WTC11 (cell line): ENCODE measurements at regions not wholly inside any gene's neighbourhood (a gene's known extent, or its start where the extent isn't known, plus 50 kb on each side); places are given as distances from the start of the nearest gene placed in this dataset.

Source experiments
- ATAC-seq: fragments of 200-7000 bp; cut with Tn5 transposase; 2 replicates; pipeline ENCODE4 v1.10.0; 2021; ENCODE audit warnings: mild to moderate bottlenecking, moderate library complexity
- CTCF ChIA-PET: fragments of 300-600 bp; sonication (Branson Sonifier 250); formaldehyde crosslinking; loops from one replicate; lab custom pipeline; 2021; ENCODE audit warnings: antibody characterized with exemption; lab: Charles Lee
- POLR2A ChIA-PET: fragments of 350-600 bp; sonication (Branson Sonifier 250); formaldehyde crosslinking; loops from one replicate; lab custom pipeline; 2021; ENCODE audit warnings: antibody characterized with exemption; lab: Charles Lee
- DNase-seq: peaks from one replicate; pipeline ENCODE4 v3.0.0; 2021; ENCODE audit warnings: low spot score
- H3K27ac Mint-ChIP-seq: 2 replicates; pipeline ENCODE4 v1.8.0; 2021; ENCODE audit warnings: mixed read lengths
- H3K27me3 Mint-ChIP-seq: 2 replicates; pipeline ENCODE4 v1.8.0; 2021; ENCODE audit warnings: low read depth, mild to moderate bottlenecking, moderate library complexity, mixed read lengths
- H3K36me3 Mint-ChIP-seq: 2 replicates; pipeline ENCODE4 v1.8.0; 2021; ENCODE audit warnings: mixed read lengths
- H3K4me1 Mint-ChIP-seq: 2 replicates; pipeline ENCODE4 v1.8.0; 2022; ENCODE audit warnings: mixed read lengths
- H3K4me3 Mint-ChIP-seq: 2 replicates; pipeline ENCODE4 v1.8.0; 2021; ENCODE audit warnings: mild to moderate bottlenecking, moderate library complexity, mixed read lengths
- H3K9me3 Mint-ChIP-seq: 2 replicates; pipeline ENCODE4 v1.8.0; 2021; ENCODE audit warnings: mixed read lengths
- FOXJ3 ChIP-seq: sonication (generic); formaldehyde crosslinking; IDR thresholded peaks from 2 replicates; pipeline ENCODE4 v1.9.0; 2021; ENCODE audit warnings: missing genetic modification reagents, mild to moderate bottlenecking, borderline replicate concordance
- MXD4 ChIP-seq: fragments of 250-450 bp; sonication (Bioruptor Pico); IDR thresholded peaks from 2 replicates; pipeline ENCODE4 v1.8.0; 2021; ENCODE audit warnings: mild to moderate bottlenecking, moderate library complexity, borderline replicate concordance
- NR3C1 ChIP-seq: sonication (generic); formaldehyde crosslinking; conservative IDR thresholded peaks from 2 replicates; pipeline ENCODE4 v1.8.1; 2023; ENCODE audit warnings: low read depth, mild to moderate bottlenecking, missing genetic modification reagents
- PRRX2 ChIP-seq: fragments of 250-450 bp; sonication (Bioruptor Pico); IDR thresholded peaks from 2 replicates; pipeline ENCODE4 v1.8.0; 2021; ENCODE audit warnings: mild to moderate bottlenecking
- ZBTB21 ChIP-seq: sonication (generic); formaldehyde crosslinking; IDR thresholded peaks from 2 replicates; pipeline ENCODE4 v1.8.1; 2023; ENCODE audit warnings: mild to moderate bottlenecking, missing genetic modification reagents, borderline replicate concordance
- TF ChIP-seq, protein P1 (sequence below): sonication (generic); formaldehyde crosslinking; conservative IDR thresholded peaks from 2 replicates; pipeline ENCODE4 v1.8.1; 2023; ENCODE audit warnings: mild to moderate bottlenecking, low read depth, missing genetic modification reagents, moderate library complexity
- TF ChIP-seq, protein P2 (sequence below): sonication (generic); formaldehyde crosslinking; IDR thresholded peaks from 2 replicates; pipeline ENCODE4 v1.8.0; 2022; ENCODE audit warnings: missing genetic modification reagents
- TF ChIP-seq, protein P3 (sequence below): sonication (generic); formaldehyde crosslinking; IDR thresholded peaks from 2 replicates; pipeline ENCODE4 v1.8.1; 2022; ENCODE audit warnings: low read depth, missing genetic modification reagents, borderline replicate concordance
- TF ChIP-seq, protein P4 (sequence below): fragments of 250-450 bp; sonication (Bioruptor Pico); IDR thresholded peaks from 2 replicates; pipeline ENCODE4 v1.9.0; 2021; ENCODE audit warnings: mild to moderate bottlenecking
- TF ChIP-seq, protein P5 (sequence below): fragments of 200-600 bp; IDR thresholded peaks from 2 replicates; pipeline ENCODE4 v1.8.0; 2022; ENCODE audit warnings: antibody characterized with exemption

DNA sequence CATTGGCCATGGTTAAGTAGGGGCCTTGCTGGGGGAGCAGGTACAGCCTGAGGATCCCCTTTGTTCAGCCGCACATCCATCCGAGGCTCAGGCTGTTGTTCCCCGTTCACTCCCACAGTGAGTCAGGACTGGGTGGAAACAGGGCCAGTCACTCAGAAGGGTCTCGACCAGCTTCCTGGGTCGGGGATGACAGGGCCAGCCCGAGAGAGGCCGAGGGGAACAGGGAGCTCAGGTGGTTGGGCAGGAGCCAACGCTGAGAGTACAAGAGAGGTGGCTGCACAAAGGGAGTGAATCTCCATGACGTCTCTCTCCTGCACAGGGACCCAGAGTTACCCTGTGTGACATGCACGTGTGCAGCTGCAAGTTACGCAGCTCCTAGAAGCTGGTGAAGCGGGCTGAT lies 97.2 kb upstream of the SHANK2 start (continued):
- TF ChIP-seq, protein P1, sequence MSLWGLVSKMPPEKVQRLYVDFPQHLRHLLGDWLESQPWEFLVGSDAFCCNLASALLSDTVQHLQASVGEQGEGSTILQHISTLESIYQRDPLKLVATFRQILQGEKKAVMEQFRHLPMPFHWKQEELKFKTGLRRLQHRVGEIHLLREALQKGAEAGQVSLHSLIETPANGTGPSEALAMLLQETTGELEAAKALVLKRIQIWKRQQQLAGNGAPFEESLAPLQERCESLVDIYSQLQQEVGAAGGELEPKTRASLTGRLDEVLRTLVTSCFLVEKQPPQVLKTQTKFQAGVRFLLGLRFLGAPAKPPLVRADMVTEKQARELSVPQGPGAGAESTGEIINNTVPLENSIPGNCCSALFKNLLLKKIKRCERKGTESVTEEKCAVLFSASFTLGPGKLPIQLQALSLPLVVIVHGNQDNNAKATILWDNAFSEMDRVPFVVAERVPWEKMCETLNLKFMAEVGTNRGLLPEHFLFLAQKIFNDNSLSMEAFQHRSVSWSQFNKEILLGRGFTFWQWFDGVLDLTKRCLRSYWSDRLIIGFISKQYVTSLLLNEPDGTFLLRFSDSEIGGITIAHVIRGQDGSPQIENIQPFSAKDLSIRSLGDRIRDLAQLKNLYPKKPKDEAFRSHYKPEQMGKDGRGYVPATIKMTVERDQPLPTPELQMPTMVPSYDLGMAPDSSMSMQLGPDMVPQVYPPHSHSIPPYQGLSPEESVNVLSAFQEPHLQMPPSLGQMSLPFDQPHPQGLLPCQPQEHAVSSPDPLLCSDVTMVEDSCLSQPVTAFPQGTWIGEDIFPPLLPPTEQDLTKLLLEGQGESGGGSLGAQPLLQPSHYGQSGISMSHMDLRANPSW: no peak
- TF ChIP-seq PRRX2 (CRISPR knock-in tag): no peak

DNA sequence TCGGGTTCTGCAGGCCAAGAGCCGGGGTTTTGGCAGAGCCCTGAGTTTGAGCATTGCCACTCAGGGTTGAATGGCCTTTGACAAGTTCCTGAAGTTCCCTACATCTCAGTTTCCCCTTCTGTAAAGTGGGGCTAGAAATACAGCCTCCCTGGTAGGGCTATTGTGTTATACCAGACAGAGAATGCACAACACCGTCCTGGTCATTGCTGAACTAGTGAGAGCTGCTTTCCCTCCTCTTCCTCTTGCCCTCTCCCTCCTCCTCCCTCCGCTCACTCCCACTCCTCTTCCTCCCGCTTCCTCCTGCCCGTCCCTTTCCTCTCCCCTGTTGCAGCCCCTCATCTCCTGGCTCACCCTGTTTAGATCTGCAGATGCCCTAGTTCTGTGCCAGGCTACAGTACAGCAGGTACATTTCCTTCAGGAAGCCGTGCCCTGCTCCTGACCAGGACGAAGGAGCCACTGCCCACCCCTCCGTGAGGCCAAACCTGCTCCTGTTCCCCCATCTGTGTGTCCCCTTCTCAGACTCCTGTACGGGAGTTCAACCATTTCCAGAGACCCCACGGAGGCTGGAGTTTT lies 91.5 kb upstream of the SHANK2 start:
- no peak for TF ChIP-seq NR3C1
- TF ChIP-seq, protein P2, sequence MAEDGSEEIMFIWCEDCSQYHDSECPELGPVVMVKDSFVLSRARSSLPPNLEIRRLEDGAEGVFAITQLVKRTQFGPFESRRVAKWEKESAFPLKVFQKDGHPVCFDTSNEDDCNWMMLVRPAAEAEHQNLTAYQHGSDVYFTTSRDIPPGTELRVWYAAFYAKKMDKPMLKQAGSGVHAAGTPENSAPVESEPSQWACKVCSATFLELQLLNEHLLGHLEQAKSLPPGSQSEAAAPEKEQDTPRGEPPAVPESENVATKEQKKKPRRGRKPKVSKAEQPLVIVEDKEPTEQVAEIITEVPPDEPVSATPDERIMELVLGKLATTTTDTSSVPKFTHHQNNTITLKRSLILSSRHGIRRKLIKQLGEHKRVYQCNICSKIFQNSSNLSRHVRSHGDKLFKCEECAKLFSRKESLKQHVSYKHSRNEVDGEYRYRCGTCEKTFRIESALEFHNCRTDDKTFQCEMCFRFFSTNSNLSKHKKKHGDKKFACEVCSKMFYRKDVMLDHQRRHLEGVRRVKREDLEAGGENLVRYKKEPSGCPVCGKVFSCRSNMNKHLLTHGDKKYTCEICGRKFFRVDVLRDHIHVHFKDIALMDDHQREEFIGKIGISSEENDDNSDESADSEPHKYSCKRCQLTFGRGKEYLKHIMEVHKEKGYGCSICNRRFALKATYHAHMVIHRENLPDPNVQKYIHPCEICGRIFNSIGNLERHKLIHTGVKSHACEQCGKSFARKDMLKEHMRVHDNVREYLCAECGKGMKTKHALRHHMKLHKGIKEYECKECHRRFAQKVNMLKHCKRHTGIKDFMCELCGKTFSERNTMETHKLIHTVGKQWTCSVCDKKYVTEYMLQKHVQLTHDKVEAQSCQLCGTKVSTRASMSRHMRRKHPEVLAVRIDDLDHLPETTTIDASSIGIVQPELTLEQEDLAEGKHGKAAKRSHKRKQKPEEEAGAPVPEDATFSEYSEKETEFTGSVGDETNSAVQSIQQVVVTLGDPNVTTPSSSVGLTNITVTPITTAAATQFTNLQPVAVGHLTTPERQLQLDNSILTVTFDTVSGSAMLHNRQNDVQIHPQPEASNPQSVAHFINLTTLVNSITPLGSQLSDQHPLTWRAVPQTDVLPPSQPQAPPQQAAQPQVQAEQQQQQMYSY (CRISPR knock-in tag): 0 out of 2 replicates have a peak, but pooled peaks have one; percentile 12
- TF ChIP-seq, protein P3, sequence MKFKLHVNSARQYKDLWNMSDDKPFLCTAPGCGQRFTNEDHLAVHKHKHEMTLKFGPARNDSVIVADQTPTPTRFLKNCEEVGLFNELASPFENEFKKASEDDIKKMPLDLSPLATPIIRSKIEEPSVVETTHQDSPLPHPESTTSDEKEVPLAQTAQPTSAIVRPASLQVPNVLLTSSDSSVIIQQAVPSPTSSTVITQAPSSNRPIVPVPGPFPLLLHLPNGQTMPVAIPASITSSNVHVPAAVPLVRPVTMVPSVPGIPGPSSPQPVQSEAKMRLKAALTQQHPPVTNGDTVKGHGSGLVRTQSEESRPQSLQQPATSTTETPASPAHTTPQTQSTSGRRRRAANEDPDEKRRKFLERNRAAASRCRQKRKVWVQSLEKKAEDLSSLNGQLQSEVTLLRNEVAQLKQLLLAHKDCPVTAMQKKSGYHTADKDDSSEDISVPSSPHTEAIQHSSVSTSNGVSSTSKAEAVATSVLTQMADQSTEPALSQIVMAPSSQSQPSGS (CRISPR knock-in tag): no peak
- TF ChIP-seq FOXJ3 (CRISPR knock-in tag): no peak
- no peak overlapping the region for H3K27ac Mint-ChIP-seq
- peak; percentile 25 for ATAC-seq
- peaks cover 22% of the 10 kb centered on the region for H3K27me3 Mint-ChIP-seq
- peaks cover 4% of the 10 kb centered on the region for H3K36me3 Mint-ChIP-seq
- H3K9me3 Mint-ChIP-seq: peaks cover 18% of the 10 kb centered on the region
- ChIA-PET CTCF (interaction anchor here (0.7 to 2.9 kb wide), 11 partner anchors 11 to 257 kb away, joined by 3 to 12 read pairs (median 5); partner anchors contain the start of gene SHANK2), POLR2A (interaction anchor here (1.9 kb wide), 1 partner anchor 88 kb away, joined by 4 read pairs; no protein-coding TSS in a partner anchor)
- peaks cover 7% of the 10 kb centered on the region for H3K4me1 Mint-ChIP-seq
- H3K4me3 Mint-ChIP-seq: no peak overlapping the region
- no peak for DNase-seq

DNA sequence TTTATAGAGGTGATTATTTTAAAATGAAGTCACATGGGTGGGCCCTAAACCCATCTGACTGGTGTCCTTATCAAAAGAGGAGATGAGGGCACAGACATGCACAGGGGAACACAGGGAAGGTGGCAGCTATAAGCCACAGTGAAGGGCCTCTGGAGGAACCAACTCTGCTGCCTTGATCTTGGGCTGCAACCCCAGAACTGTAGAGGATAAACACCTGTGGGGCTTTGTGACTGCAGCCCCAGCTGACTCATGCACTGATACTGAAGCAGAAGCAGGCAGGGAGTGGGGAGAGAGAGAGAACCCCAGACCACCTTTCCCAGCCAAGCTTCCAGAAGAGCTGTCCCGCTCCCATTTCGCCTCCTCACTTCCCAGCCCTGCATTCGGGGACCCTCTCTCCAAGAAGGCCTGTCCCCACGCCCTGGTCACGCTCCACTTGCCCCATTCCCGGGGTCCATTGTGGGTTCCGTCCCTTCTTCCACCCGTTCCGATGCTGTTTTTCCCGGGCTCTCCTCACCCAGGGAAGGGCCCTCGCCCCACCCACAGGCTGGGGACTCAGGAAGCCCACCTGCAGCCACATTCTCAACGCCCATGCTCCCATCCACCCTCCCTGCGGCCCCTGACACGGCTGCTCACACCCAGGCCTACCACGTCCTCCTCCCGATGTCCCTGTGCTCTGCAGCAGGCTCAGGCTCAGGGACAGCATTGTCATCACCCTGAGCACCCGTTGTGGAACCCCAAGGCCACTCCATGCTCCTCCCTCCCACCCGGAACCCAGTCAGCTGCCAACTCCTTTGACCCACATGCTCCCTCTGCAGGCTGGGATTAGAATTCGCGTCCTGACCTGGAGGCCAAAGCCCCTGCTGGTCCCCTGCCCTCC lies 90.8 kb upstream of the SHANK2 start:
- H3K9me3 Mint-ChIP-seq: peaks cover 18% of the 10 kb centered on the region
- CTCF ChIA-PET: interaction anchor here (0.7 to 2.9 kb wide), 11 partner anchors 25 to 256 kb away, joined by 3 to 12 read pairs (median 5); partner anchors contain the start of gene SHANK2
- peak; percentile 93 for ATAC-seq
- no peak overlapping the region for H3K27ac Mint-ChIP-seq
- POLR2A ChIA-PET: interaction anchor here (0.6 to 1.9 kb wide), 2 partner anchors 87 to 144 kb away, joined by 4 to 5 read pairs; no protein-coding TSS in a partner anchor
- H3K27me3 Mint-ChIP-seq: peaks cover 16% of the 10 kb centered on the region
- peak; percentile 84 for DNase-seq
- no peak overlapping the region for H3K4me3 Mint-ChIP-seq
- no peak for TF ChIP-seq MXD4 (CRISPR knock-in tag)
- TF ChIP-seq, protein P4, sequence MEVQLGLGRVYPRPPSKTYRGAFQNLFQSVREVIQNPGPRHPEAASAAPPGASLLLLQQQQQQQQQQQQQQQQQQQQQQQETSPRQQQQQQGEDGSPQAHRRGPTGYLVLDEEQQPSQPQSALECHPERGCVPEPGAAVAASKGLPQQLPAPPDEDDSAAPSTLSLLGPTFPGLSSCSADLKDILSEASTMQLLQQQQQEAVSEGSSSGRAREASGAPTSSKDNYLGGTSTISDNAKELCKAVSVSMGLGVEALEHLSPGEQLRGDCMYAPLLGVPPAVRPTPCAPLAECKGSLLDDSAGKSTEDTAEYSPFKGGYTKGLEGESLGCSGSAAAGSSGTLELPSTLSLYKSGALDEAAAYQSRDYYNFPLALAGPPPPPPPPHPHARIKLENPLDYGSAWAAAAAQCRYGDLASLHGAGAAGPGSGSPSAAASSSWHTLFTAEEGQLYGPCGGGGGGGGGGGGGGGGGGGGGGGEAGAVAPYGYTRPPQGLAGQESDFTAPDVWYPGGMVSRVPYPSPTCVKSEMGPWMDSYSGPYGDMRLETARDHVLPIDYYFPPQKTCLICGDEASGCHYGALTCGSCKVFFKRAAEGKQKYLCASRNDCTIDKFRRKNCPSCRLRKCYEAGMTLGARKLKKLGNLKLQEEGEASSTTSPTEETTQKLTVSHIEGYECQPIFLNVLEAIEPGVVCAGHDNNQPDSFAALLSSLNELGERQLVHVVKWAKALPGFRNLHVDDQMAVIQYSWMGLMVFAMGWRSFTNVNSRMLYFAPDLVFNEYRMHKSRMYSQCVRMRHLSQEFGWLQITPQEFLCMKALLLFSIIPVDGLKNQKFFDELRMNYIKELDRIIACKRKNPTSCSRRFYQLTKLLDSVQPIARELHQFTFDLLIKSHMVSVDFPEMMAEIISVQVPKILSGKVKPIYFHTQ (CRISPR knock-in tag): no peak
- TF ChIP-seq ZBTB21 (CRISPR knock-in tag): 0 out of 2 replicates have a peak, but pooled peaks have one; percentile 28
- TF ChIP-seq, protein P5, sequence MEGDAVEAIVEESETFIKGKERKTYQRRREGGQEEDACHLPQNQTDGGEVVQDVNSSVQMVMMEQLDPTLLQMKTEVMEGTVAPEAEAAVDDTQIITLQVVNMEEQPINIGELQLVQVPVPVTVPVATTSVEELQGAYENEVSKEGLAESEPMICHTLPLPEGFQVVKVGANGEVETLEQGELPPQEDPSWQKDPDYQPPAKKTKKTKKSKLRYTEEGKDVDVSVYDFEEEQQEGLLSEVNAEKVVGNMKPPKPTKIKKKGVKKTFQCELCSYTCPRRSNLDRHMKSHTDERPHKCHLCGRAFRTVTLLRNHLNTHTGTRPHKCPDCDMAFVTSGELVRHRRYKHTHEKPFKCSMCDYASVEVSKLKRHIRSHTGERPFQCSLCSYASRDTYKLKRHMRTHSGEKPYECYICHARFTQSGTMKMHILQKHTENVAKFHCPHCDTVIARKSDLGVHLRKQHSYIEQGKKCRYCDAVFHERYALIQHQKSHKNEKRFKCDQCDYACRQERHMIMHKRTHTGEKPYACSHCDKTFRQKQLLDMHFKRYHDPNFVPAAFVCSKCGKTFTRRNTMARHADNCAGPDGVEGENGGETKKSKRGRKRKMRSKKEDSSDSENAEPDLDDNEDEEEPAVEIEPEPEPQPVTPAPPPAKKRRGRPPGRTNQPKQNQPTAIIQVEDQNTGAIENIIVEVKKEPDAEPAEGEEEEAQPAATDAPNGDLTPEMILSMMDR: peak; percentile 61
- H3K4me1 Mint-ChIP-seq: peaks cover 12% of the 10 kb centered on the region
- peaks cover 2% of the 10 kb centered on the region for H3K36me3 Mint-ChIP-seq
